ENCODE measurements at regions not wholly inside any gene's neighbourhood (a gene's known extent, or its start where the extent isn't known, plus 50 kb on each side); places are given as distances from the start of the nearest gene placed in this dataset.
"Not testable (repeated sequence)": the region's sequence is repeated elsewhere in the genome, so short reads cannot be mapped to it uniquely, and the experiment has no call there.

- DNase-seq (ENCODE audit: low read depth in 2 of 3, low spot score in 2 of 3) = no peak
Measured at GRCh38 chr3:194249323-194250097, 101.6 kb downstream of the CPN2 start.

- DNase-seq (ENCODE audit: low read depth in 2 of 3, low spot score in 2 of 3) = no peak
Measured at GRCh38 chr3:194250098-194251002, 100.8 kb downstream of the CPN2 start.

GRCh38 chr3:194251007-194251406 is 100.1 kb downstream of the CPN2 start:
- no peak for DNase-seq (ENCODE audit: low read depth in 2 of 3, low spot score in 2 of 3)

- DNase-seq (ENCODE audit: low read depth in 2 of 3, low spot score in 2 of 3) = no peak
Measured at GRCh38 chr3:194251461-194251860, 99.7 kb downstream of the CPN2 start.

- no peak for DNase-seq (ENCODE audit: low read depth in 2 of 3, low spot score in 2 of 3)
Measured at GRCh38 chr3:194251891-194252560, 99.1 kb downstream of the CPN2 start.

- no peak for DNase-seq (ENCODE audit: low read depth in 2 of 3, low spot score in 2 of 3)
Measured at GRCh38 chr3:194253270-194253669, 97.9 kb downstream of the CPN2 start.

- no peak for DNase-seq (ENCODE audit: low read depth in 2 of 3, low spot score in 2 of 3)
Measured at GRCh38 chr3:194254040-194254439, 97.1 kb downstream of the CPN2 start.

GRCh38 chr3:194255252-194256039 is 95.7 kb downstream of the CPN2 start:
- peak in 2 of 3 experiments; percentile 17 to 21 for DNase-seq (ENCODE audit: low read depth in 2 of 3, low spot score in 2 of 3)

- DNase-seq (ENCODE audit: low read depth in 2 of 3, low spot score in 2 of 3) = no peak
Measured at GRCh38 chr3:194256040-194256945, 94.8 kb downstream of the CPN2 start.

GRCh38 chr3:194257151-194257621 is 93.9 kb downstream of the CPN2 start:
- DNase-seq (ENCODE audit: low read depth in 2 of 3, low spot score in 2 of 3) = no peak

- no peak for DNase-seq (ENCODE audit: low read depth in 2 of 3, low spot score in 2 of 3)
Measured at GRCh38 chr3:194257916-194258668, 93.0 kb downstream of the CPN2 start.

- DNase-seq (ENCODE audit: low read depth in 2 of 3, low spot score in 2 of 3) = no peak
Measured at GRCh38 chr3:194259982-194260766, 91.0 kb downstream of the CPN2 start.

- no peak for DNase-seq (ENCODE audit: low read depth in 2 of 3, low spot score in 2 of 3)
Measured at GRCh38 chr3:194261581-194262063, 89.5 kb downstream of the CPN2 start.

- no peak for DNase-seq (ENCODE audit: low read depth in 2 of 3, low spot score in 2 of 3)
Measured at GRCh38 chr3:194262176-194262924, 88.8 kb downstream of the CPN2 start.

- no peak for DNase-seq (ENCODE audit: low read depth in 2 of 3, low spot score in 2 of 3)
Measured at GRCh38 chr3:194262925-194263305, 88.2 kb downstream of the CPN2 start.

- not testable (repeated sequence) for DNase-seq (ENCODE audit: low read depth in 2 of 3, low spot score in 2 of 3)
Measured at GRCh38 chr3:194264631-194265504, 86.3 kb downstream of the CPN2 start.

Measured in activated CD8-positive, alpha-beta memory T cell treated with anti-CD3 and anti-CD28 coated beads for 48 hours (primary cell).